IPS-18c (cell line): ENCODE measurements at regions not wholly inside any gene's neighbourhood (a gene's known extent, or its start where the extent isn't known, plus 50 kb on each side); places are given as distances from the start of the nearest gene placed in this dataset.

Experiments
- H3K4me3 ChIP-seq: 2 replicates; pipeline ENCODE4 v1.7.0; 2013; ENCODE audit warnings: low read depth, mild to moderate bottlenecking, low read length, moderate library complexity; ENCODE audit not compliant: insufficient read depth
- H3K9me3 ChIP-seq: one replicate; pipeline ENCODE4 v1.6.1; 2013; ENCODE audit warnings: mild to moderate bottlenecking, low read length, moderate library complexity; ENCODE audit not compliant: control insufficient read depth, insufficient read depth

DNA sequence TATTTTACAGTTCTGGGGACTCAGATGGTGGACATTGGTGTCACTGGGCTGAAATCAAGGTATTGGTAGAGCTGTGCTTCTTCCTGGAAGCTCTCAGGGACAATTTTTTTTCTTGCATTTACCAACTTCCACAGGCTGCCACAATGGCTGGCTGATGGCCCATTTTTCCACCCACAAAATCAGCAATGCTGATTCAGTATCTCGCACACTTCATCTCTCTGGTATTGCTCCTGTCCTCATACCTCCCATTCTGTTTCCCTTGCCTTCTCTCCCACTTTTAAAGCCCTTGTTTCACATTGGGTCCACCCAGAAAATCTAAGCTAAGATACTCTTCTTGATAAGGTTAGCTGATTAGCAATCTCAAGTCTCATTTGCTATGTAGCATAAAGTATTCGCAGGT, 530.9 kb upstream of the POM121L12 start:
- no peak overlapping the region for H3K4me3 ChIP-seq
- H3K9me3 ChIP-seq, result no peaks in the 10 kb centered on the region

- no peaks in the 10 kb centered on the region for H3K9me3 ChIP-seq
- H3K4me3 ChIP-seq, result no peak overlapping the region
Observed at GRCh38 chr7:52502281-52502680, 533.2 kb upstream of the POM121L12 start.

DNA sequence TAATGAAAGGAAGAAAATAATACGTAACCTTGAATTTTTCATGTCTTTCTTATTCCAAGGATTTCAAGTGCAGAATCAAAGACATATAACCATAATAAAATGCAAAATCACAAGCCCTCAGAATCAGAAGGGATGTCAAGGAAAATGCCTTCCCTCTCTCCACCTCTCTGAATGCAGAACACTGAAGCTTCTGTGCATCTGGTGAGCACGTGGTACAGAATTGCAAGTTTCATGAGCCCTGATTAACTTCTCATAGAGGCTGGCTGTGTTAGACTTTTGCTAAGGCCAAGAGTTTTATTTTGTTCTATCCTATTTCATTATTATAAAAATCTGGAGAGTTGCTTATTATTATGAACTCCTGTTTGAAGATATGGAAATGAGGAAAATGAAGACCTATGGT, 533.7 kb upstream of the POM121L12 start:
- no peak overlapping the region for H3K4me3 ChIP-seq
- H3K9me3 ChIP-seq, result no peaks in the 10 kb centered on the region

- Histone ChIP-seq H3K4me3 (no peak overlapping the region), H3K9me3 (no peaks in the 10 kb centered on the region)
Observed at GRCh38 chr7:52500841-52501240, 534.6 kb upstream of the POM121L12 start.

- Histone ChIP-seq H3K9me3 (no peaks in the 10 kb centered on the region), H3K4me3 (no peak overlapping the region)
Observed at GRCh38 chr7:52498366-52498765, 537.1 kb upstream of the POM121L12 start.

- Histone ChIP-seq H3K9me3 (no peaks in the 10 kb centered on the region), H3K4me3 (no peak overlapping the region)
Observed at GRCh38 chr7:52486267-52486666, 549.2 kb upstream of the POM121L12 start.

GRCh38 chr7:52482076-52482475, 553.4 kb upstream of the POM121L12 start:
- Histone ChIP-seq H3K9me3 (no peaks in the 10 kb centered on the region), H3K4me3 (no peak overlapping the region)

DNA sequence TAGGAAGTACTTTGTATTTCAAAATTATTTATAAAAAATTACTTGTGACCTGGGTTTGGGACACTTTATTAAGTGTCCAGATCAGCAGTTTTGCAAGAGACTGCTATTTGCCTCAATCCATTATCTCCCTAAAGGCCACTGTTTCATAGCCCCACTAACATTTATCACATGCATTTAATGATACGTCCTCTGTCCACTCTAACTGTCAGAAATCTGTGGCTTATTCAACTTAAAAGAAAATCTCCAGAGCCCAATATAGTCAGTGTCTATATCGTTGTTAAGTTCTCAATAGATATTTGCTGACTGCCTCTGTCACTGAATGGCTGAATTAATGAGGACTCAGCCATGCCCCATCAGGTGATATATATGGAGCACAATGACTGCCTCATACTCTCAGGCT, 553.9 kb upstream of the POM121L12 start:
- Histone ChIP-seq H3K4me3 (no peak overlapping the region), H3K9me3 (no peaks in the 10 kb centered on the region)

DNA sequence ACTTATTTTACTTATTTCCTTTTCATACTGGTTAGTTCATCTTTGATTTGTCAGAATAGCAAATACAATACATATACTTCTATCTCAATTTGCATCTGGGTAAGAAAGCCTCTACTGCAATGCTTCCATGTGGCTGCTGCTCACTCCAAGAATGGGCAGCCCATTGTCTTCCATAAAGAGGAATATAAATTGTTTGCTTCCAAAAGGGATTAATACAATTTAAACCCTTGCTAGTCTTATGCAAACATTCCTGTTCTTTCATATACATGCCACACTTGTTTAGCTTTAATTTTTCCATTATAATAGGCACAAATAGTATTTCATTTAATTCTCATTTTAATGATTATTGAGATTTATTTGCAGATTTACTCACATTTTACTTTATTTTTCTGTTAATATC, 555.4 kb upstream of the POM121L12 start:
- H3K9me3 ChIP-seq, result no peaks in the 10 kb centered on the region
- H3K4me3 ChIP-seq, result no peak overlapping the region

DNA sequence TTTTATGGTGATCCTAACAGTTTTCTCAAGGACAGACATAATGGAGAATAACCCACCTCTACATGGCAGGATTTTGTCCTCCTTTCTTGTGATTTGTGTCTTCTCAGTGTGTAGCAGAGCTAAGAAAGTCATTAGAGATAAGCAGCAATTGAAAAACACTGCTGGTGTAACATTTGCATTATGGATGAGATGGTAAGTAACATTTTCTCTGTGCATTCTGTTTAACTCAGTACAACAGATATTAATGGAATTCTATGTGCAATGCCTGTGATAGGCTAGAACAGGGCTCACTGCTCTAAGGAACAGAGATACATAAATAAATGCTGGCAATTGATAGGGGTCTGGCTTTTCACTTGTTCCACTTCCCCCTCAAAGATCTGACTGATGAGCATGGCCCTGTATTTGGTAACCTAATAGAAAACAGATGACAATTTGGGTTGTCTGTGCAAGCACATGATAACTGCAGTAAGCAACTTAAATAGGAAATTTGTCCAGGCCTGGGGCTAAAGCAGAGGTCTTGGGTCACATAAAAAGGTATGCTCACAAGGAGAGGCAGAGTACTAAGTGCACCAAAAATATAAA, 560.3 kb upstream of the POM121L12 start:
- no peak overlapping the region for H3K4me3 ChIP-seq
- no peaks in the 10 kb centered on the region for H3K9me3 ChIP-seq

GRCh38 chr7:52473756-52474155, 561.7 kb upstream of the POM121L12 start:
- Histone ChIP-seq H3K4me3 (no peak overlapping the region), H3K9me3 (no peaks in the 10 kb centered on the region)

- no peaks in the 10 kb centered on the region for H3K9me3 ChIP-seq
- H3K4me3 ChIP-seq, result no peak overlapping the region
Observed at GRCh38 chr7:52472006-52472620, 563.3 kb upstream of the POM121L12 start.

- no peaks in the 10 kb centered on the region for H3K9me3 ChIP-seq
- H3K4me3 ChIP-seq, result no peak overlapping the region
Observed at GRCh38 chr7:52465216-52465615, 570.2 kb upstream of the POM121L12 start.

DNA sequence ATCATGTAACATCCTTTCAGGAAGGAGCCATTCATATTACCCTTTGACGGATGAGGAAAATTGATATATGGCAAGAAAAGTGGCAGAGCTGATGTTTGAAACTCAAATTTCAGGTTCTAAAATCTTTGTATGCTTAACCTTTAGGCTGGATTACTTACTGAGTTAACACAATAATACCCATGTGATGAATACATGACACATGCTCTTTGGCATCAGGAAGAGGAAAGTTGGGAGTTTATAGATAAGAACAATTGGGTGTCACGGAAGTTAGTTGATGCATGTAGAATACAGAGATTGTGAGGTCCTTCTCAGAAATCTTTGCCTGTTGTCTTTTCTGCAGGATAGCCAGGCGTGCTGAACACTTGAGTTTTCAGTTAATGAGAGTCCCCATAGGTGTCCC, 572.1 kb upstream of the POM121L12 start:
- Histone ChIP-seq H3K9me3 (no peaks in the 10 kb centered on the region), H3K4me3 (no peak overlapping the region)

DNA sequence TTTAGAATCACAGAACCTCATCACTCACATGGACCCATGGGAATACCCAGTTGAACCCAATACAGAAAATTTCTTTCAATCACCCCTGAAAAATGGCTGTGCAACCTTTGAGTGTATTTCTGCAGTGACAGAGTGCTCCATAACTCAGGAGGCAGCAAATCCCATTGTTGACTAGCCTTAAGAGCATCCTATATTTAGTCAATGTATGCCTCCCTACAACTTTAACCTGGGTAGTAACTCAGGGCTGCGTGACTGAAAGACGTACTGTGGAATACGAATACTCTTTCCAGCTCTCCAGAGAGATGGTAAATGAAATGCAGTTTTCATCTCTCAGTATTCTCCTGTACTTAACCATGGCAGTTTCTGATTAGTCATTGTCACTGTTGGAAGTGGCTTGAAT, 573.0 kb upstream of the POM121L12 start:
- Histone ChIP-seq H3K4me3 (no peak overlapping the region), H3K9me3 (no peaks in the 10 kb centered on the region)

GRCh38 chr7:52455571-52455970, 579.9 kb upstream of the POM121L12 start:
- H3K4me3 ChIP-seq, result no peak overlapping the region

GRCh38 chr7:52450816-52451215, 584.6 kb upstream of the POM121L12 start:
- no peak overlapping the region for H3K4me3 ChIP-seq
- no peaks in the 10 kb centered on the region for H3K9me3 ChIP-seq

More at GRCh38 chr7:52455571-52455970, 579.9 kb upstream of the POM121L12 start:
- H3K9me3 ChIP-seq, result no peaks in the 10 kb centered on the region

DNA sequence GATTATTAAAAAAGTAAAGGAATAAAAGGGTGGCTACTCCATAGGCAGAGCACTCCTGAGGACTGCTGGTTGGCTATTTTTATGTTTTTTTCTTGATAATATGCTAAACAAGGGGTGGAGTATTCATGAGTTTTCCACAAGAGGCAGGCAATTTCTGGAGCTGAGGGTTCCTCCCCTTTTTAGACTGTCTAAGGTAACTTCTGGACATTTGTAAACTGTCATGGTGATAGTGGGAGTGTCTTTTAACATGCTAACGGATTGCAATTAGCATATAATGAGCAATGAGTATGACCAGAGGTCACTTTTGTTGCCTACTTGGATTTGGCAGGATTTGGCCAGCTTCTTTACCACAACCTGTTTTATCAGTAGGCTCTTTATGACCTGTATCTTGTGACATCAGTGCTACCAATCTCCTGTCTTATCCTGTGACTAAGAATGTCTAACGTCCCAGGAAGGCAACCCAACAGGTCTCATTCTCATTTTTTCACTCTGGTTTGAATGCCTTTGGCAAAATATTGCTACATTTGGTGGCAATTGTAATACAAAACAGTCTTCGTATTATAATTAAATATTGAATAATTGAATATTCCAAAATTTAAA, 587.8 kb upstream of the POM121L12 start:
- H3K4me3 ChIP-seq, result no peak overlapping the region
- no peaks in the 10 kb centered on the region for H3K9me3 ChIP-seq

- no peak overlapping the region for H3K4me3 ChIP-seq
Observed at GRCh38 chr7:52436278-52436677, 599.2 kb upstream of the POM121L12 start.

More at GRCh38 chr7:52436278-52436677, 599.2 kb upstream of the POM121L12 start:
- H3K9me3 ChIP-seq, result peaks cover 2% of the 10 kb centered on the region
